ENCODE measurements at regions not wholly inside any gene's neighbourhood (a gene's known extent, or its start where the extent isn't known, plus 50 kb on each side); places are given as distances from the start of the nearest gene placed in this dataset.

DNA sequence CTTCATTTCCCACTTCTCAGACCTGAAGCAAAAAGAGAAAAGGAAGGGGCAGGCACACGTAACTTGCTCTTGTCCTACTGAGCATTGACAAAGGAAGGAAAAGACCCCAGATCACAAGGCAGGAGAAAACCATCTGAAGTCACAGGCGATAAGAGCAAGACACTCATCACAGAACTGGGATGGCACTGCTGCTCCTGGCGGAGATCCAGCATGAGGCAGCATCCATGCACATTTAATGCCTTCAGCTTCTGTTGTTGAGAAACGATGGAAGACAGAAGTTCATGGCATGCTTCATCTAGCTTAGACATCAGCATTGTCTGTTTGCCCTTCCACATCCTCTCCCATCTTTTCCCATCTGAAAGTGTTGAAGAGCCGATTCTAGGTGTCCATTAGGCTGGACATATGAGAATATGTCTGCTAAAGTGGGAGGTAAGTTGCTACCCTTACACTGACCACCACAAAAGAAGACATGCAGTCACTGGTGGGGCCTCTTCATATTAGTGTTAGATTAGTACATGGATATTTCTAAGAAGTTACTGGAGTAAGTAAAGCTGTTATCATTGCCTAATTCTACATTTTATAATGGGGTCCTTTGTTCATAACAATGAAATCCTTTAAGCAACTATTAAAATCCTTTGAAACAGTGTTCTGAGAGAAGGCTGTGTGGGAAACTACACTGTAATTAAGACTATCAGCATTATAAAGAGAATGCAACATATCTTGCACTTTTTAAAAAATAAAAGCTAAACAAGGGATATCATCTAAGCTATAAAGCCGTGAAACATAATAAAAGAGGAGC lies 618.5 kb downstream of the C6orf118 start:
- Histone ChIP-seq H3K4me1 (replicated peaks in 1 of 2; ENCODE audit: control insufficient read depth in 2 of 2, insufficient read depth in 2 of 2, low read length in 2 of 2) (no peaks in the 10 kb centered on the region), H3K27me3 (ENCODE audit: control insufficient read depth in 2 of 2, insufficient read depth in 2 of 2, low read length in 2 of 2) (no peaks in the 10 kb centered on the region), H2AFZ (ENCODE audit: low read depth, low read length) (no peak overlapping the region), H3K4me2 (ENCODE audit: insufficient read depth, low read length) (no peak overlapping the region), H3K4me3 (no peak overlapping the region), H3K27ac (ENCODE audit: extremely low read depth, low read depth, low read length) (no peak overlapping the region), H3K79me2 (ENCODE audit: control insufficient read depth, insufficient read depth, low read length) (no peaks in the 10 kb centered on the region), H3K9me3 (replicated peaks; ENCODE audit: control insufficient read depth, insufficient read depth, low read depth, low read length) (no peaks in the 10 kb centered on the region; the same call in none of the 2 replicates), H3K9me1 (ENCODE audit: control insufficient read depth, insufficient read depth, low read length) (no peaks in the 10 kb centered on the region), H3K36me3 (ENCODE audit: control insufficient read depth, insufficient read depth, low read length) (no peaks in the 10 kb centered on the region), H3K9ac (ENCODE audit: insufficient read depth in 1 of 2, low read depth in 2 of 2, low read length in 2 of 2) (no peak overlapping the region), H4K20me1 (replicated peaks; ENCODE audit: control insufficient read depth, insufficient read depth, low read length) (no peaks in the 10 kb centered on the region)
- in situ Hi-C loops (cut with MboI): no loop called here
- intact Hi-C loops (cut with micrococcal nuclease): no loop called here
- ATAC-seq (no peak), DNase-seq (ENCODE audit: extremely low read depth in 1 of 4, low spot score in 3 of 4) (no peak), FAIRE-seq (no peak)
- CTCF ChIA-PET (ENCODE audit: low intra/inter-chr PET ratio): no interaction called here
- WGBS (ENCODE audit: insufficient coverage, low coverage, missing lambda C conversion rate): 0% methylated on average over 6 of the region's 6 CpGs
- no peak for TF ChIP-seq BCL6 (CRISPR knock-in tag; IDR thresholded peaks at IDR 0.05)
- TF ChIP-seq, protein P1, sequence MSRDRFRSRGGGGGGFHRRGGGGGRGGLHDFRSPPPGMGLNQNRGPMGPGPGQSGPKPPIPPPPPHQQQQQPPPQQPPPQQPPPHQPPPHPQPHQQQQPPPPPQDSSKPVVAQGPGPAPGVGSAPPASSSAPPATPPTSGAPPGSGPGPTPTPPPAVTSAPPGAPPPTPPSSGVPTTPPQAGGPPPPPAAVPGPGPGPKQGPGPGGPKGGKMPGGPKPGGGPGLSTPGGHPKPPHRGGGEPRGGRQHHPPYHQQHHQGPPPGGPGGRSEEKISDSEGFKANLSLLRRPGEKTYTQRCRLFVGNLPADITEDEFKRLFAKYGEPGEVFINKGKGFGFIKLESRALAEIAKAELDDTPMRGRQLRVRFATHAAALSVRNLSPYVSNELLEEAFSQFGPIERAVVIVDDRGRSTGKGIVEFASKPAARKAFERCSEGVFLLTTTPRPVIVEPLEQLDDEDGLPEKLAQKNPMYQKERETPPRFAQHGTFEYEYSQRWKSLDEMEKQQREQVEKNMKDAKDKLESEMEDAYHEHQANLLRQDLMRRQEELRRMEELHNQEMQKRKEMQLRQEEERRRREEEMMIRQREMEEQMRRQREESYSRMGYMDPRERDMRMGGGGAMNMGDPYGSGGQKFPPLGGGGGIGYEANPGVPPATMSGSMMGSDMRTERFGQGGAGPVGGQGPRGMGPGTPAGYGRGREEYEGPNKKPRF (IDR thresholded peaks at IDR 0.05; ENCODE audit: low read depth, low read length): no peak
- no peak for TF ChIP-seq TOE1 (IDR thresholded peaks at IDR 0.05; ENCODE audit: borderline replicate concordance)
- TF ChIP-seq TOE1 (CRISPR knock-in tag; IDR thresholded peaks at IDR 0.05; ENCODE audit: borderline replicate concordance, low read depth): no peak
- TF ChIP-seq ZNF444 (CRISPR knock-in tag; IDR thresholded peaks at IDR 0.05): no peak
- no peak for TF ChIP-seq MYBL2 (IDR thresholded peaks at IDR 0.05; ENCODE audit: low read depth)
- TF ChIP-seq MYBL2 (CRISPR knock-in tag; IDR thresholded peaks at IDR 0.05; ENCODE audit: borderline replicate concordance): no peak
- BruUV-seq (replicated peaks): no TSS peak
- POLR2A ChIA-PET: interaction anchor here (0.6 kb wide), 1 partner anchor 188 kb away, joined by 3 read pairs; no protein-coding TSS in a partner anchor

Data from K562 (cell line).